AG04449 (cell line): ENCODE measurements at regions not wholly inside any gene's neighbourhood (a gene's known extent, or its start where the extent isn't known, plus 50 kb on each side); places are given as distances from the start of the nearest gene placed in this dataset.

ENCODE experiments used
- CTCF ChIA-PET: fragments of 350-600 bp; formaldehyde crosslinking; extraction: SDS; loops from one replicate; lab custom pipeline; 2021; ENCODE audit warnings: antibody characterized with exemption; lab: Yijun Ruan, JAX
- POLR2A ChIA-PET: fragments of 400-600, 350-600 bp; formaldehyde crosslinking; extraction: SDS; loops from one replicate; lab custom pipeline; 2020; ENCODE audit warnings: antibody characterized with exemption, inconsistent platforms; lab: Yijun Ruan, JAX
- DNase-seq: peaks from one replicate; pipeline ENCODE4 v3.0.0-alpha.2; 2010; ENCODE audit warnings: low read depth, low spot score
- H3K4me3 ChIP-seq: 2 replicates; pipeline ENCODE4 v1.5.1; 2011; ENCODE audit warnings: low read depth, mild to moderate bottlenecking, control low read depth, low read length
- TF ChIP-seq, protein P1 (sequence below): IDR thresholded peaks from one replicate; pipeline ENCODE4 v1.5.1; 2011; ENCODE audit warnings: mild to moderate bottlenecking, moderate library complexity, low read length, control low read depth, inconsistent platforms; ENCODE audit not compliant: insufficient read depth; ENCODE audit errors: missing control alignments

- no peak for DNase-seq
- CTCF ChIA-PET, result no interaction called here
- H3K4me3 ChIP-seq, result no peak overlapping the region
- POLR2A ChIA-PET, result no interaction called here
- TF ChIP-seq, protein P1, sequence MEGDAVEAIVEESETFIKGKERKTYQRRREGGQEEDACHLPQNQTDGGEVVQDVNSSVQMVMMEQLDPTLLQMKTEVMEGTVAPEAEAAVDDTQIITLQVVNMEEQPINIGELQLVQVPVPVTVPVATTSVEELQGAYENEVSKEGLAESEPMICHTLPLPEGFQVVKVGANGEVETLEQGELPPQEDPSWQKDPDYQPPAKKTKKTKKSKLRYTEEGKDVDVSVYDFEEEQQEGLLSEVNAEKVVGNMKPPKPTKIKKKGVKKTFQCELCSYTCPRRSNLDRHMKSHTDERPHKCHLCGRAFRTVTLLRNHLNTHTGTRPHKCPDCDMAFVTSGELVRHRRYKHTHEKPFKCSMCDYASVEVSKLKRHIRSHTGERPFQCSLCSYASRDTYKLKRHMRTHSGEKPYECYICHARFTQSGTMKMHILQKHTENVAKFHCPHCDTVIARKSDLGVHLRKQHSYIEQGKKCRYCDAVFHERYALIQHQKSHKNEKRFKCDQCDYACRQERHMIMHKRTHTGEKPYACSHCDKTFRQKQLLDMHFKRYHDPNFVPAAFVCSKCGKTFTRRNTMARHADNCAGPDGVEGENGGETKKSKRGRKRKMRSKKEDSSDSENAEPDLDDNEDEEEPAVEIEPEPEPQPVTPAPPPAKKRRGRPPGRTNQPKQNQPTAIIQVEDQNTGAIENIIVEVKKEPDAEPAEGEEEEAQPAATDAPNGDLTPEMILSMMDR, result no peak
Measured at GRCh38 chr10:78747401-78748234, 321.1 kb upstream of the ZMIZ1 start.

DNA sequence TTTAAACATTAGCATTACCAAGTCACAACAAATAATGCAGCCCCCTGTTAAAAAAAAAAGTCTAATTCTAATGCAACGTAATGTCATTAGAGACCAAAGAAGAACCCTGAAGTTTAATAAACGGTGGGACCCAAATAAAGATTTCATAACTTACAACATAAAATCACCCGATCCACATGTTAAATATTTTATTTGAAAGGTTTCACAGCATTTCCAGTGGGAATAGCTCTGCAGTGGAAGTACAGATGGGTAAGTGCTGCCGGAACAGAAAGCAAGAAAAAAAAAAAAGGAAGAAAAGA lies 320.6 kb upstream of the ZMIZ1 start:
- DNase-seq, result no peak
- ChIA-PET POLR2A (no interaction called here), CTCF (no interaction called here)
- TF ChIP-seq, protein P1, result no peak
- H3K4me3 ChIP-seq, result no peak overlapping the region

DNA sequence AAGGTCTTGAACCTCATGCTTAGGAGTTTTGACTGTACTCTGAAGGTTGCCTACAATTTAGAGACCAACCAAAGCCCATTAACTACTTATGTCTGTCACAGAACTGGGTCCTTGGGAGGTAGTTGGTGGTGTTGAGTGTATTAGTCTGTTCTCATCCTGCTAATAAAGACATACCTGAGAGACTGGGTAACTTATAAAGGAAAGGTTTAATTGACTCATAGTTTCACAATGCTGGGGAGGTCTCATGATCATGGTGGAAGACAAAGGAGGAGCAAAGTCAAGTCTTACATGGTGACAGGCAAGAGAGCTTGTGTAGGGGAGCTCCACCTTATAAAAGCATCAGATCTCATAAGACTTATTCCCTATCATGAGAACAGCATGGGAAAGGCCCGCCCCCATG lies 319.6 kb upstream of the ZMIZ1 start:
- POLR2A ChIA-PET, result no interaction called here
- TF ChIP-seq, protein P1, result no peak
- CTCF ChIA-PET, result no interaction called here
- no peak overlapping the region for H3K4me3 ChIP-seq
- no peak for DNase-seq

DNA sequence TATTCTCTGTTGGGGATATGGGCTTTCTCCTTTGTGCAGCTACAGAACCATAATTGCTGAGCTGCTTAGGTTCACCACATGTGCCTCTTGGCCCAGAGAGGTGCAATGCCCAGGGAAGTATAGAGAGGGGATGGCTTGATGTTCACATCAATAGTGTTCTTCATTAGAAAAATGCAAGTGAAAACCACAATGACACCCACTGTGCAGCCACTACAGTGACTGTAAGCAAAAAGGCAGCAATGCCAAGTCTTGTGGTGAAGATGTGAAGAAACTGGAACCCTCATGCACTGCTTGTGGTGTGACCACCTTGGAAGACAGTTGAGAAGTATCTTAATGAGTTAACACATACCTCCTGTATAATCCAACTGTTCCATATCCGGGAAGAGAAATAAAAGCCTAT lies 318.9 kb upstream of the ZMIZ1 start:
- CTCF ChIA-PET, result no interaction called here

DNA sequence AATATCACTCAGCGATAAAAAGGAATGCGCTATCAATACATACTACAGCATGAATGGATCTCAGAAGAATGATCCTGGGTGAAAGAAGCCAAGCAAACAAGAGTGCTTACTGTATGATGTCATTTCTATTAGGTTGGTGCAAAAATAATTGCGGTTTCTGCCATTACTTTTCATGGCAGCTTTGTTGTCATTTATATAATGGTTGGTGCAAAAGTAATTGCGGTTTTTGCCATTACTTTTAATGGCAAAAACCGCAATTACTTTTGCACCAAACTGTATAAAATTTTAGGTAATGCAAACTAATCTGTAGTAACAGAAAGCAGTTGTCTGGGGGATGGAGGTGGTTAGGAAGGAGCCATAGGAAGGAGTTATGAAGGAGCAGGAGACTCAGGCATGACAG lies 318.3 kb upstream of the ZMIZ1 start:
- ChIA-PET POLR2A (no interaction called here), CTCF (no interaction called here)
- TF ChIP-seq, protein P1, result no peak
- no peak overlapping the region for H3K4me3 ChIP-seq
- no peak for DNase-seq

More for the DNA sequence above, 318.9 kb upstream of the ZMIZ1 start:
- DNase-seq, result no peak
- H3K4me3 ChIP-seq, result no peak overlapping the region
- POLR2A ChIA-PET, result no interaction called here
- TF ChIP-seq, protein P1, result no peak

- CTCF ChIA-PET, result interaction anchor here (1.2 to 1.4 kb wide), 2 partner anchors 8 to 77 kb away, joined by 3 to 5 read pairs; no protein-coding TSS in a partner anchor
Measured at GRCh38 chr10:78751716-78752115, 317.1 kb upstream of the ZMIZ1 start.

More at GRCh38 chr10:78751716-78752115, 317.1 kb upstream of the ZMIZ1 start:
- POLR2A ChIA-PET, result no interaction called here
- H3K4me3 ChIP-seq, result no peak overlapping the region
- no peak for DNase-seq
- TF ChIP-seq, protein P1, result no peak
